HEK293T (cell line): ENCODE measurements at regions not wholly inside any gene's neighbourhood (a gene's known extent, or its start where the extent isn't known, plus 50 kb on each side); places are given as distances from the start of the nearest gene placed in this dataset.

Experiments
- ARNT ChIP-seq: fragments of 450-650 bp; IDR thresholded peaks from 2 replicates; pipeline ENCODE4 v1.6.1; 2017; ENCODE audit warnings: mild to moderate bottlenecking
- FOXA1 ChIP-seq: fragments of 450-650 bp; IDR thresholded peaks from 2 replicates; pipeline ENCODE4 v1.6.1; 2016; ENCODE audit warnings: mild to moderate bottlenecking
- FOXK2 ChIP-seq: fragments of 450-650 bp; IDR thresholded peaks from 2 replicates; pipeline ENCODE4 v1.6.1; 2016; ENCODE audit warnings: mild to moderate bottlenecking
- HDGF ChIP-seq: fragments of 450-650 bp; IDR thresholded peaks from 2 replicates; pipeline ENCODE4 v1.6.1; 2017; ENCODE audit warnings: antibody characterized with exemption, borderline replicate concordance
- L3MBTL2 ChIP-seq: fragments of 450-650 bp; conservative IDR thresholded peaks from 2 replicates; pipeline ENCODE4 v1.6.1; 2016; ENCODE audit warnings: mild to moderate bottlenecking
- NFRKB ChIP-seq: fragments of 450-650 bp; IDR thresholded peaks from 2 replicates; pipeline ENCODE4 v1.6.1; 2016; ENCODE audit warnings: mild to moderate bottlenecking, moderate library complexity
- PKNOX1 ChIP-seq: fragments of 450-650 bp; IDR thresholded peaks from 2 replicates; pipeline ENCODE4 v1.6.1; 2016
- SP1 ChIP-seq: fragments of 450-650 bp; IDR thresholded peaks from 2 replicates; pipeline ENCODE4 v1.6.1; 2017
- TARDBP ChIP-seq: fragments of 450-650 bp; IDR thresholded peaks from 2 replicates; pipeline ENCODE4 v1.6.1; 2016

- TF ChIP-seq L3MBTL2, result no peak
- no peak for TF ChIP-seq ARNT
- TF ChIP-seq FOXA1, result no peak
- TF ChIP-seq FOXK2, result no peak
- no peak for TF ChIP-seq TARDBP
- TF ChIP-seq SP1, result no peak
- no peak for TF ChIP-seq NFRKB
- no peak for TF ChIP-seq HDGF
- TF ChIP-seq PKNOX1, result no peak
These were observed 304.7 kb upstream of the NREP start for GRCh38 chr5:112061666-112062065.
